ENCODE measurements at regions not wholly inside any gene's neighbourhood (a gene's known extent, or its start where the extent isn't known, plus 50 kb on each side); places are given as distances from the start of the nearest gene placed in this dataset.

GRCh38 chr6:87791485-87791884, 89.5 kb upstream of the AKIRIN2 start:
- H3K9ac ChIP-seq (ENCODE audit: insufficient read depth, low read depth, low read length), result peak overlapping the region; percentile 4; the same call in 1 of the 2 replicates
- no peaks in the 10 kb centered on the region for H3K79me2 ChIP-seq (ENCODE audit: insufficient read depth, low read length)
- no peaks in the 10 kb centered on the region for H3K36me3 ChIP-seq (replicated peaks in 1 of 2; ENCODE audit: control insufficient read depth in 1 of 2, insufficient read depth in 2 of 2, low read length in 2 of 2)
- in situ Hi-C loops (cut with HindIII; ENCODE audit: extremely low pct_ligation_motif_present, low pct_unique_long_range_greater_than_20kb), result no loop called here
- BruUV-seq (replicated peaks), result no TSS peak
- POLR2A ChIA-PET, result no interaction called here
- intact Hi-C loops (cut with micrococcal nuclease; ENCODE audit: unreplicated experiment), result no loop called here
- FAIRE-seq (no peak), DNase-seq (ENCODE audit: low spot score) (no peak), ATAC-seq (no peak)
- no peaks in the 10 kb centered on the region for H4K20me1 ChIP-seq (ENCODE audit: insufficient read depth, low read length)
- no peak overlapping the region for H3K4me3 ChIP-seq (replicated peaks in 1 of 3; ENCODE audit: insufficient read depth in 1 of 3, low read depth in 2 of 3, low read length in 3 of 3)
- no peaks in the 10 kb centered on the region for H3K27me3 ChIP-seq (ENCODE audit: control insufficient read depth in 1 of 2, insufficient read depth in 2 of 2, low read length in 2 of 2)
- CTCF ChIA-PET (ENCODE audit: low intra/inter-chr PET ratio, low total read pairs), result no interaction called here
- H3K4me1 ChIP-seq (ENCODE audit: insufficient read depth, low read length), result peaks cover 80% of the 10 kb centered on the region
- WGBS (ENCODE audit: low lambda C conversion rate), result 52% methylated on average over 6 of the region's 6 CpGs
- no peaks in the 10 kb centered on the region for H3K9me3 ChIP-seq (ENCODE audit: low read length)
- H3K27ac ChIP-seq (ENCODE audit: extremely low read length, insufficient read depth, low read length), result peak overlapping the region; percentile 46
- peak overlapping the region; percentile 43 for H3K4me2 ChIP-seq (ENCODE audit: low read depth, low read length)
- no peak overlapping the region for H2AFZ ChIP-seq (ENCODE audit: low read length)
- TF ChIP-seq LCORL (IDR thresholded peaks at IDR 0.05) (no peak), LCORL (CRISPR knock-in tag; IDR thresholded peaks at IDR 0.05) (peak; percentile 47; the same call in 1 of the 2 replicates), ZMYM2 (CRISPR knock-in tag; IDR thresholded peaks at IDR 0.05) (0 out of 2 replicates have a peak, but pooled peaks have one; percentile 24), RELA (CRISPR knock-in tag; IDR thresholded peaks at IDR 0.05) (no peak), CTCF (CRISPR knock-in tag; IDR thresholded peaks at IDR 0.05) (no peak), ZNF431 (CRISPR knock-in tag; IDR thresholded peaks at IDR 0.05; ENCODE audit: borderline replicate concordance, low read depth) (0 out of 2 replicates have a peak, but pooled peaks have one; percentile 24), HIVEP1 (CRISPR knock-in tag; IDR thresholded peaks at IDR 0.05) (no peak), POGZ (CRISPR knock-in tag; IDR thresholded peaks at IDR 0.05) (0 out of 2 replicates have a peak, but pooled peaks have one; percentile 48), ZNF720 (CRISPR knock-in tag; IDR thresholded peaks at IDR 0.05) (no peak), NCOR1 (IDR thresholded peaks at IDR 0.05; ENCODE audit: borderline replicate concordance, low read length) (peak; percentile 50; the same call in 1 of the 2 replicates), SNAPC2 (CRISPR knock-in tag; IDR thresholded peaks at IDR 0.05) (no peak), ZBTB33 (CRISPR knock-in tag; IDR thresholded peaks at IDR 0.05) (no peak), CBFB (CRISPR knock-in tag; IDR thresholded peaks at IDR 0.05) (no peak)
- TF ChIP-seq, protein P1, sequence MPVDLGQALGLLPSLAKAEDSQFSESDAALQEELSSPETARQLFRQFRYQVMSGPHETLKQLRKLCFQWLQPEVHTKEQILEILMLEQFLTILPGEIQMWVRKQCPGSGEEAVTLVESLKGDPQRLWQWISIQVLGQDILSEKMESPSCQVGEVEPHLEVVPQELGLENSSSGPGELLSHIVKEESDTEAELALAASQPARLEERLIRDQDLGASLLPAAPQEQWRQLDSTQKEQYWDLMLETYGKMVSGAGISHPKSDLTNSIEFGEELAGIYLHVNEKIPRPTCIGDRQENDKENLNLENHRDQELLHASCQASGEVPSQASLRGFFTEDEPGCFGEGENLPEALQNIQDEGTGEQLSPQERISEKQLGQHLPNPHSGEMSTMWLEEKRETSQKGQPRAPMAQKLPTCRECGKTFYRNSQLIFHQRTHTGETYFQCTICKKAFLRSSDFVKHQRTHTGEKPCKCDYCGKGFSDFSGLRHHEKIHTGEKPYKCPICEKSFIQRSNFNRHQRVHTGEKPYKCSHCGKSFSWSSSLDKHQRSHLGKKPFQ (CRISPR knock-in tag; IDR thresholded peaks at IDR 0.05; ENCODE audit: insufficient replicate concordance), result no peak
- TF ChIP-seq, protein P2, sequence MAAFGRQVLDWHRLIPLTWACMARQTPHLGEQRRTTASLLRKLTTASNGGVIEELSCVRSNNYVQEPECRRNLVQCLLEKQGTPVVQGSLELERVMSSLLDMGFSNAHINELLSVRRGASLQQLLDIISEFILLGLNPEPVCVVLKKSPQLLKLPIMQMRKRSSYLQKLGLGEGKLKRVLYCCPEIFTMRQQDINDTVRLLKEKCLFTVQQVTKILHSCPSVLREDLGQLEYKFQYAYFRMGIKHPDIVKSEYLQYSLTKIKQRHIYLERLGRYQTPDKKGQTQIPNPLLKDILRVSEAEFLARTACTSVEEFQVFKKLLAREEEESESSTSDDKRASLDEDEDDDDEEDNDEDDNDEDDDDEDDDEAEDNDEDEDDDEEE (CRISPR knock-in tag; IDR thresholded peaks at IDR 0.05), result no peak
- TF ChIP-seq, protein P3, sequence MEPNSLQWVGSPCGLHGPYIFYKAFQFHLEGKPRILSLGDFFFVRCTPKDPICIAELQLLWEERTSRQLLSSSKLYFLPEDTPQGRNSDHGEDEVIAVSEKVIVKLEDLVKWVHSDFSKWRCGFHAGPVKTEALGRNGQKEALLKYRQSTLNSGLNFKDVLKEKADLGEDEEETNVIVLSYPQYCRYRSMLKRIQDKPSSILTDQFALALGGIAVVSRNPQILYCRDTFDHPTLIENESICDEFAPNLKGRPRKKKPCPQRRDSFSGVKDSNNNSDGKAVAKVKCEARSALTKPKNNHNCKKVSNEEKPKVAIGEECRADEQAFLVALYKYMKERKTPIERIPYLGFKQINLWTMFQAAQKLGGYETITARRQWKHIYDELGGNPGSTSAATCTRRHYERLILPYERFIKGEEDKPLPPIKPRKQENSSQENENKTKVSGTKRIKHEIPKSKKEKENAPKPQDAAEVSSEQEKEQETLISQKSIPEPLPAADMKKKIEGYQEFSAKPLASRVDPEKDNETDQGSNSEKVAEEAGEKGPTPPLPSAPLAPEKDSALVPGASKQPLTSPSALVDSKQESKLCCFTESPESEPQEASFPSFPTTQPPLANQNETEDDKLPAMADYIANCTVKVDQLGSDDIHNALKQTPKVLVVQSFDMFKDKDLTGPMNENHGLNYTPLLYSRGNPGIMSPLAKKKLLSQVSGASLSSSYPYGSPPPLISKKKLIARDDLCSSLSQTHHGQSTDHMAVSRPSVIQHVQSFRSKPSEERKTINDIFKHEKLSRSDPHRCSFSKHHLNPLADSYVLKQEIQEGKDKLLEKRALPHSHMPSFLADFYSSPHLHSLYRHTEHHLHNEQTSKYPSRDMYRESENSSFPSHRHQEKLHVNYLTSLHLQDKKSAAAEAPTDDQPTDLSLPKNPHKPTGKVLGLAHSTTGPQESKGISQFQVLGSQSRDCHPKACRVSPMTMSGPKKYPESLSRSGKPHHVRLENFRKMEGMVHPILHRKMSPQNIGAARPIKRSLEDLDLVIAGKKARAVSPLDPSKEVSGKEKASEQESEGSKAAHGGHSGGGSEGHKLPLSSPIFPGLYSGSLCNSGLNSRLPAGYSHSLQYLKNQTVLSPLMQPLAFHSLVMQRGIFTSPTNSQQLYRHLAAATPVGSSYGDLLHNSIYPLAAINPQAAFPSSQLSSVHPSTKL (CRISPR knock-in tag; IDR thresholded peaks at IDR 0.05), result 0 out of 2 replicates have a peak, but pooled peaks have one; percentile 14
